ENCODE measurements at regions not wholly inside any gene's neighbourhood (a gene's known extent, or its start where the extent isn't known, plus 50 kb on each side); places are given as distances from the start of the nearest gene placed in this dataset.

GRCh38 chr13:73876323-73876722, 257.9 kb downstream of the KLF12 start:
- BruUV-seq (replicated peaks) = no TSS peak
- DNase-seq (ENCODE audit: low read depth, low spot score) = no peak
- CTCF ChIA-PET = no interaction called here
- no peaks in the 10 kb centered on the region for H3K4me1 ChIP-seq (ENCODE audit: control insufficient read depth, insufficient read depth, low read length)
- no peaks in the 10 kb centered on the region for H3K36me3 ChIP-seq (ENCODE audit: control insufficient read depth, insufficient read depth, low read length)
- no peak for ATAC-seq
- no peak for TF ChIP-seq POLR2AphosphoS5 (IDR thresholded peaks at IDR 0.05; ENCODE audit: low read depth, low read length)
- no peak for TF ChIP-seq SIN3A (IDR thresholded peaks at IDR 0.05; ENCODE audit: borderline replicate concordance, insufficient read depth, low read depth, low read length)
- no peak for TF ChIP-seq CTCF (IDR thresholded peaks at IDR 0.05)
- TF ChIP-seq REST (IDR thresholded peaks at IDR 0.05; ENCODE audit: insufficient read depth in 1 of 2, low read depth in 2 of 2, low read length in 1 of 2) = no peak
- no peak for TF ChIP-seq TCF7L2 (IDR thresholded peaks at IDR 0.05; ENCODE audit: low read depth, low read length)
- H3K4me3 ChIP-seq (ENCODE audit: low read depth in 2 of 2, low read length in 2 of 2) = no peak overlapping the region
- in situ Hi-C loops (cut with HindIII; ENCODE audit: low pct_unique_long_range_greater_than_20kb, low sequenced_read_pairs) = no loop called here
- no peak overlapping the region for H3K27ac ChIP-seq (ENCODE audit: low read length)
- POLR2A ChIA-PET = no interaction called here
- intact Hi-C loops (cut with micrococcal nuclease; ENCODE audit: unreplicated experiment) = no loop called here
- H3K27me3 ChIP-seq (ENCODE audit: control insufficient read depth, insufficient read depth, low read length) = no peaks in the 10 kb centered on the region
- no peaks in the 10 kb centered on the region for H3K9me3 ChIP-seq (ENCODE audit: control insufficient read depth, insufficient read depth, low read depth, low read length)

GRCh38 chr13:73873940-73874830, 260.0 kb downstream of the KLF12 start:
- TF ChIP-seq TCF7L2 (IDR thresholded peaks at IDR 0.05; ENCODE audit: low read depth, low read length) = no peak
- Histone ChIP-seq H3K9me3 (ENCODE audit: control insufficient read depth, insufficient read depth, low read depth, low read length) (no peaks in the 10 kb centered on the region), H3K4me3 (ENCODE audit: low read depth in 2 of 2, low read length in 2 of 2) (no peak overlapping the region), H3K4me1 (ENCODE audit: control insufficient read depth, insufficient read depth, low read length) (no peaks in the 10 kb centered on the region), H3K27ac (ENCODE audit: low read length) (no peak overlapping the region), H3K36me3 (ENCODE audit: control insufficient read depth, insufficient read depth, low read length) (no peaks in the 10 kb centered on the region), H3K27me3 (ENCODE audit: control insufficient read depth, insufficient read depth, low read length) (no peaks in the 10 kb centered on the region)
- ChIA-PET CTCF (no interaction called here), POLR2A (no interaction called here)
- intact Hi-C loops (cut with micrococcal nuclease; ENCODE audit: unreplicated experiment) (no loop called here), in situ Hi-C loops (cut with HindIII; ENCODE audit: low pct_unique_long_range_greater_than_20kb, low sequenced_read_pairs) (no loop called here)
- ATAC-seq = no peak
- no peak for DNase-seq (ENCODE audit: low read depth, low spot score)
- no TSS peak for BruUV-seq (replicated peaks)

GRCh38 chr13:73872397-73872796, 261.8 kb downstream of the KLF12 start:
- in situ Hi-C loops (cut with HindIII; ENCODE audit: low pct_unique_long_range_greater_than_20kb, low sequenced_read_pairs) = no loop called here
- ChIA-PET CTCF (no interaction called here), POLR2A (no interaction called here)
- Histone ChIP-seq H3K27me3 (ENCODE audit: control insufficient read depth, insufficient read depth, low read length) (no peaks in the 10 kb centered on the region), H3K4me3 (ENCODE audit: low read depth in 2 of 2, low read length in 2 of 2) (no peak overlapping the region), H3K4me1 (ENCODE audit: control insufficient read depth, insufficient read depth, low read length) (no peaks in the 10 kb centered on the region), H3K27ac (ENCODE audit: low read length) (no peak overlapping the region), H3K36me3 (ENCODE audit: control insufficient read depth, insufficient read depth, low read length) (no peaks in the 10 kb centered on the region), H3K9me3 (ENCODE audit: control insufficient read depth, insufficient read depth, low read depth, low read length) (no peaks in the 10 kb centered on the region)
- no peak for DNase-seq (ENCODE audit: low read depth, low spot score)
- ATAC-seq = no peak
- no peak for TF ChIP-seq CTCF (IDR thresholded peaks at IDR 0.05)
- TF ChIP-seq TCF7L2 (IDR thresholded peaks at IDR 0.05; ENCODE audit: low read depth, low read length) = no peak
- TF ChIP-seq POLR2AphosphoS5 (IDR thresholded peaks at IDR 0.05; ENCODE audit: low read depth, low read length) = no peak
- TF ChIP-seq SIN3A (IDR thresholded peaks at IDR 0.05; ENCODE audit: borderline replicate concordance, insufficient read depth, low read depth, low read length) = no peak
- TF ChIP-seq REST (IDR thresholded peaks at IDR 0.05; ENCODE audit: insufficient read depth in 1 of 2, low read depth in 2 of 2, low read length in 1 of 2) = no peak
- intact Hi-C loops (cut with micrococcal nuclease; ENCODE audit: unreplicated experiment) = no loop called here
- no TSS peak for BruUV-seq (replicated peaks)
